NCI-H1436 (cell line): ENCODE measurements at regions not wholly inside any gene's neighbourhood (a gene's known extent, or its start where the extent isn't known, plus 50 kb on each side); places are given as distances from the start of the nearest gene placed in this dataset.

Experiments
- DNase-seq: peaks from one replicate; lab custom pipeline; 2025; lab: John Stamatoyannopoulos, UW

- no peak for DNase-seq
These were observed 266.1 kb upstream of the SIX2 start for GRCh38 chr2:45275242-45275805.

- no peak for DNase-seq
These were observed 265.1 kb upstream of the SIX2 start for GRCh38 chr2:45274250-45274926.

GRCh38 chr2:45273412-45274249, 264.4 kb upstream of the SIX2 start:
- no peak for DNase-seq

- DNase-seq = no peak
These were observed 263.5 kb upstream of the SIX2 start for GRCh38 chr2:45272549-45273265.

- no peak for DNase-seq
These were observed 260.0 kb upstream of the SIX2 start for GRCh38 chr2:45269149-45269793.

GRCh38 chr2:45268631-45269030, 259.4 kb upstream of the SIX2 start:
- DNase-seq = no peak

GRCh38 chr2:45267062-45267792, 258.0 kb upstream of the SIX2 start:
- no peak for DNase-seq

GRCh38 chr2:45265336-45265735, 256.1 kb upstream of the SIX2 start:
- no peak for DNase-seq

- DNase-seq = no peak
These were observed 255.3 kb upstream of the SIX2 start for GRCh38 chr2:45264227-45265225.

- DNase-seq = peak; percentile 56
These were observed 253.9 kb upstream of the SIX2 start for GRCh38 chr2:45263147-45263546.

GRCh38 chr2:45261746-45262145, 252.5 kb upstream of the SIX2 start:
- no peak for DNase-seq

GRCh38 chr2:45260946-45261345, 251.7 kb upstream of the SIX2 start:
- no peak for DNase-seq

- no peak for DNase-seq
These were observed 250.4 kb upstream of the SIX2 start for GRCh38 chr2:45259547-45260160.

- peak; percentile 22 for DNase-seq
These were observed 249.9 kb upstream of the SIX2 start for GRCh38 chr2:45259138-45259537.

GRCh38 chr2:45258311-45258710, 249.1 kb upstream of the SIX2 start:
- DNase-seq = no peak

GRCh38 chr2:45257820-45258219, 248.6 kb upstream of the SIX2 start:
- no peak for DNase-seq

GRCh38 chr2:45256867-45257641, 247.8 kb upstream of the SIX2 start:
- no peak for DNase-seq

- DNase-seq = no peak
These were observed 247.1 kb upstream of the SIX2 start for GRCh38 chr2:45256173-45256866.
